Stomach (tissue), 4 donors: ENCODE measurements at regions not wholly inside any gene's neighbourhood (a gene's known extent, or its start where the extent isn't known, plus 50 kb on each side); places are given as distances from the start of the nearest gene placed in this dataset.

Source experiments
- CTCF ChIP-seq, 7 experiments: fragments of 450-650 bp in 4 of 7; fragments of 200-600 bp in 3 of 7; sonication (generic) in 3 of 7; IDR thresholded peaks; one replicate each; pipeline ENCODE4 v1.5.1; 2016 to 2019; ENCODE audit warnings: antibody characterized with exemption in 7 of 7, control low read depth in 2 of 7, mild to moderate bottlenecking in 1 of 7
- EP300 ChIP-seq: sonication (generic); formaldehyde crosslinking; IDR thresholded peaks from one replicate; pipeline ENCODE4 v1.6.1; 2017; ENCODE audit warnings: antibody characterized with exemption
- POLR2A ChIP-seq, 4 donors: fragments of 450-650 bp; IDR thresholded peaks; one replicate each; pipeline ENCODE4 v1.6.1; 2016; ENCODE audit warnings: antibody characterized with exemption in 4 of 4, control low read depth in 2 of 4, mild to moderate bottlenecking in 1 of 4, moderate library complexity in 1 of 4
- POLR2AphosphoS5 ChIP-seq, 3 donors: sonication (generic); formaldehyde crosslinking; IDR thresholded peaks; one replicate each; pipeline ENCODE4 v1.6.1; 2016; ENCODE audit warnings: antibody characterized with exemption in 3 of 3

DNA sequence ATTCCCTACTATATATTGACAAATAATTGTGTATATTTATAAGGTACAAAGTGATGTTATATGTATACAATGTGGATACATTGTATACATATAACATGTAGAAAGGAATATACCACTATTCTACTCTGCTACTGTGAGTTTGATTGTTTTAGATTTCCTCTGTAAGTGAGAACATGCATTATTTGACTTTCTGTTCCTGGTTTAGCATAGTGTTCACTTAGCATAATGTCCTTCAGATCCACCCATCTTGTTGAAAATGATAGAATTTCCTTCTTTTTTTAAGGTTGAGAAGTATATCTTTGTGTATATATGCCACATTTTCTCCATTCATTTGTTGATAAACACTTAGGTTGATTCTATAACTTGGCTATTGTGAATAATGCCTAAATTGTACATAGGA is 140.8 kb upstream of the BDNF start:
- TF ChIP-seq CTCF (IDR thresholded peaks at IDR 0.05) (no peak), POLR2AphosphoS5 (IDR thresholded peaks at IDR 0.05) (no peak), POLR2A (IDR thresholded peaks at IDR 0.05) (no peak), EP300 (no peak)
